GM10248 (cell line): ENCODE measurements at regions not wholly inside any gene's neighbourhood (a gene's known extent, or its start where the extent isn't known, plus 50 kb on each side); places are given as distances from the start of the nearest gene placed in this dataset.

Source experiments
- CTCF ChIA-PET: fragments of 300-600 bp; sonication (Branson Sonifier 250); formaldehyde crosslinking; extraction: SDS; loops from one replicate; lab custom pipeline; 2021; ENCODE audit warnings: antibody characterized with exemption; lab: Yijun Ruan, JAX
- POLR2A ChIA-PET: fragments of 350-650 bp; sonication (Branson Sonifier 250); formaldehyde crosslinking; extraction: SDS; loops from one replicate; lab custom pipeline; 2020; ENCODE audit warnings: antibody characterized with exemption; lab: Yijun Ruan, JAX
- DNase-seq: peaks from one replicate; pipeline ENCODE4 v3.0.0; 2012; ENCODE audit errors: extremely low spot score
- CTCF ChIP-seq: IDR thresholded peaks from 2 replicates; pipeline ENCODE4 v1.5.1; 2012; ENCODE audit warnings: mild to moderate bottlenecking, low read depth; ENCODE audit errors: extremely low read depth, missing control alignments, control extremely low read depth

- ChIA-PET CTCF (interaction anchor here (1.2 kb wide), 1 partner anchor 11 kb away, joined by 3 read pairs; no protein-coding TSS in a partner anchor), POLR2A (no interaction called here)
- no peak for DNase-seq
- no peak for TF ChIP-seq CTCF
These were observed 163.1 kb downstream of the IBTK start for GRCh38 chr6:82084324-82084920.

GRCh38 chr6:82083646-82084045 lies 163.9 kb downstream of the IBTK start:
- ChIA-PET POLR2A (no interaction called here), CTCF (no interaction called here)
- no peak for DNase-seq
- no peak for TF ChIP-seq CTCF

- CTCF ChIA-PET, result interaction anchor here (1.2 kb wide), 1 partner anchor 1866 kb away, joined by 3 read pairs; no protein-coding TSS in a partner anchor
These were observed 166.8 kb downstream of the IBTK start for GRCh38 chr6:82080767-82081166.

GRCh38 chr6:82078286-82078908 lies 169.1 kb downstream of the IBTK start:
- ChIA-PET POLR2A (no interaction called here), CTCF (interaction anchor here (1.3 to 1.6 kb wide), 2 partner anchors 10 kb away, joined by 3 read pairs; no protein-coding TSS in a partner anchor)
- TF ChIP-seq CTCF, result no peak
- DNase-seq, result no peak

More at GRCh38 chr6:82080767-82081166, 166.8 kb downstream of the IBTK start:
- POLR2A ChIA-PET, result no interaction called here
- no peak for DNase-seq
- TF ChIP-seq CTCF, result no peak

GRCh38 chr6:82076916-82077315 lies 170.6 kb downstream of the IBTK start:
- TF ChIP-seq CTCF, result no peak
- no peak for DNase-seq
- ChIA-PET CTCF (interaction anchor here (1.6 kb wide), 1 partner anchor 12 kb away, joined by 3 read pairs; no protein-coding TSS in a partner anchor), POLR2A (no interaction called here)

GRCh38 chr6:82074556-82074955 lies 173.0 kb downstream of the IBTK start:
- POLR2A ChIA-PET, result no interaction called here
- DNase-seq, result no peak
- TF ChIP-seq CTCF, result no peak
- CTCF ChIA-PET, result interaction anchor here (1.1 kb wide), 1 partner anchor 8 kb away, joined by 6 read pairs; no protein-coding TSS in a partner anchor
